Endothelial cell of umbilical vein (primary cell): ENCODE measurements at regions not wholly inside any gene's neighbourhood (a gene's known extent, or its start where the extent isn't known, plus 50 kb on each side); places are given as distances from the start of the nearest gene placed in this dataset.

ENCODE experiments used
- CTCF ChIP-seq, 2 donors: IDR thresholded peaks; 1 replicate in 1 of 2; 2 replicates in 1 of 2; pipeline ENCODE4 v1.5.1; 2011; ENCODE audit warnings: low read length in 2 of 2, mild to moderate bottlenecking in 2 of 2, moderate library complexity in 2 of 2, control low read depth in 1 of 2, inconsistent platforms in 1 of 2, low read depth in 1 of 2; ENCODE audit not compliant: insufficient read depth in 1 of 2; ENCODE audit errors: extremely low read depth in 1 of 2
- MAX ChIP-seq: IDR thresholded peaks from 2 replicates; pipeline ENCODE4 v1.6.1; 2011; ENCODE audit not compliant: insufficient read depth, insufficient read length
- POLR2AphosphoS5 ChIP-seq: IDR thresholded peaks from 2 replicates; pipeline ENCODE4 v1.6.1; 2012; ENCODE audit warnings: low read depth, mild to moderate bottlenecking, control low read depth, low read length, moderate library complexity; ENCODE audit not compliant: insufficient read depth

- no peak for TF ChIP-seq CTCF (IDR thresholded peaks at IDR 0.05; ENCODE audit: extremely low read depth in 1 of 2, insufficient read depth in 1 of 2, low read depth in 1 of 2, low read length in 2 of 2)
- TF ChIP-seq POLR2AphosphoS5 = no peak
- TF ChIP-seq MAX = no peak
These were observed 68.8 kb downstream of the SPRY1 start for GRCh38 chr4:123465416-123465815.
